Inflammatory macrophage (primary cell): ENCODE measurements at regions not wholly inside any gene's neighbourhood (a gene's known extent, or its start where the extent isn't known, plus 50 kb on each side); places are given as distances from the start of the nearest gene placed in this dataset.
"Not testable (repeated sequence)": the region's sequence is repeated elsewhere in the genome, so short reads cannot be mapped to it uniquely, and the experiment has no call there.

ENCODE experiments used
- DNase-seq, 2 donors: peaks; one replicate each; pipeline ENCODE4 v3.0.0-alpha.2; 2020 to 2022

DNA sequence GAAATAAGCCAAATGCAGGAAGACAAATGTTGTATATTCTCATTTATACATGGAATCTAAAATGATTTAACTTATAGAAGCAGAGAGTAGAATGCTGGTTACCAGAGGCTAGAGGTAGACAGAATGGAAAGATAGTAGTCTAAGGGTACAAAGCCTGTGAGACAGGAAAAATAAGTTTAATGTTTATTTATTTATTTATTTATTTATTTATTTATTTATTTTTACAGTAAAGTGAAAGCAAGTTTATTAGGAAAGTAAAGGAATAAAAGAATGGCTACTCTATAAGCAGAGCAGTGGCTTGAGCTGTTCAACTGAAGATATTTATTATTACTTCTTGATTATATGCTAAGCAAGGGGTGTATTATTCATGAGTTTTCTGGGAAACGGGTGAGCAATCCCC is 203.2 kb downstream of the LAS1L start:
- no peak for DNase-seq

- DNase-seq, result no peak
Observed at GRCh38 chrX:65300104-65300809, 234.3 kb downstream of the LAS1L start.

GRCh38 chrX:65282905-65283304 is 251.7 kb downstream of the LAS1L start:
- not testable (repeated sequence) for DNase-seq

GRCh38 chrX:65273152-65273551 is 261.4 kb downstream of the LAS1L start:
- no peak for DNase-seq

DNA sequence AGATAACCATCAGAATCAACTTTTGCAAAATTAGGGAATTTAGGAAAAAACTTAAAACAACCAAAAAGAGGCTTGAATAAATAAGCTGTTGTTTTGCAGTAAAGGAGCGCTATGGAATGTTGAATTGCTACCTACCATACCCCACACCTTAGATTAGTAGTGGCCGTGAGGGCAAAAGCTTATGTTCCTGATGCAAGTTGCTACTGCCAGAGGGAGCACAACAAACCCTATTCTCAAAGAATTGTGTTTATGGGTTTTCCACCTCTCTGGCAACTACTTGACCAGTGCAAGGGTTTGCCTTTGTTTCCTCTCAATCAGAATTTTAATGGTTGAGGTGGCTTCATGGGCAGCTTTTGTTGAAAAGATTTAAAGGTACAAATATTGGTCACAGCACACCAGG is 268.1 kb downstream of the LAS1L start:
- DNase-seq, result no peak

DNA sequence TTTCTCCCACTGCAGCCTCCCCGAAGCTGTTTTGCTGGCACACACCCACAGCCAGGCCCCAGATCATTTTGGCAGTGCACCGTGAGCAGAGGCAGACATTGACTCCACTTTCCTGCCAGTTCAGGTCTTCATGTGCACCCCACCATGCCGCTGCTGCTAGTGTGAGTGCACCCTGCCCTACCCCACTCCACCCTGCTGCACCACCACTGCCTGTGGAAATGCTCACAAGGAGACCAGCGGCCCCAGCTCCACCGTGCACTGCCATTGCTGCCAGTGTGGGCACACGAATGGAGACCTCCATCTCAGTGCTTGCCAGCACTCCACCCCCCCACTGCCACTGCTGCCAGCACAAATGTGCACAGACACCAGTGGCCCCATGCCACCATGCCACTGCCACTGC is 277.6 kb upstream of the ZC4H2 start:
- DNase-seq, result no peak

- no peak for DNase-seq
Observed at GRCh38 chrX:65241059-65241721, 264.9 kb upstream of the ZC4H2 start.

DNA sequence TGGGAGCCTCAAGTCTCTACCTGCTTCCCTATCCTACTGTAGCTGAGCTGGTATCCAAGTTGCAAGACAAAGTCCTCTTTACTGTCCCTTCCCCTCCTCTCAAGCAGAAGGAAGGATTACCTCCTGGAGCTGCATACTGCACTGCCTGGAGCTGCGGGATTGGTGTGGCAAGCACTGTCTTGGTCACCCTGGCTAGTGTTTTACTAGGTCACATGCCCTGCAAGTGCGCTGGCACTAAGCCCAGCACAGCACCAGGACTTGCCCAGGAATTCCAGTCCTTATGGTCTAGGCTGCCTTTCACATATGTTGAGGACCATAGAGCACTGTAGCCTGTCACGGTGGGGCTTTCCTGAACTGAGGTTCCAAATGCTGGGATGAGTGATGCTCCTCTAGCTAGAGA is 227.3 kb upstream of the ZC4H2 start:
- DNase-seq, result no peak

- no peak for DNase-seq
Observed at GRCh38 chrX:65196758-65197360, 220.6 kb upstream of the ZC4H2 start.

- no peak for DNase-seq
Observed at GRCh38 chrX:65195621-65196020, 219.4 kb upstream of the ZC4H2 start.

- DNase-seq, result no peak
Observed at GRCh38 chrX:65194547-65194946, 218.3 kb upstream of the ZC4H2 start.

DNA sequence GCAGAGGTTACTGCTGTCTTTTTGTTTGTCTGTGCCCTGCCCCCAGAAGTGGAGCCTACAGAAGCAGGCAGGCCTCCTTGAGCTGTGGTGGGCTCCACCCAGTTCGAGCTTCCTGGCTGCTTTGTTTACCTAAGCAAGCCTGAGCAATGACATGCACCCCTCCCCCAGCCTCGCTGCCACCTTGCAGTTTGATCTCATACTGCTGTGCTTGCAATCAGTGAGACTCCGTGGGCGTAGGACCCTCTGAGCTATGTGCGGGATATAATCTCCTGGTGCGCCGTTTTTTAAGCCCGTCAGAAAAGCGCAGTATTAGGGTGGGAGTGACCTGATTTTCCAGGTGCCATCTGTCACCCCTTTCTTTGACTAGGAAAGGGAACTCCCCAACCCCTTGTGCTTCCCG is 187.1 kb upstream of the ZC4H2 start:
- not testable (repeated sequence) for DNase-seq

GRCh38 chrX:65148232-65148631 is 172.0 kb upstream of the ZC4H2 start:
- DNase-seq, result no peak

GRCh38 chrX:65136424-65136823 is 160.2 kb upstream of the ZC4H2 start:
- no peak for DNase-seq

DNA sequence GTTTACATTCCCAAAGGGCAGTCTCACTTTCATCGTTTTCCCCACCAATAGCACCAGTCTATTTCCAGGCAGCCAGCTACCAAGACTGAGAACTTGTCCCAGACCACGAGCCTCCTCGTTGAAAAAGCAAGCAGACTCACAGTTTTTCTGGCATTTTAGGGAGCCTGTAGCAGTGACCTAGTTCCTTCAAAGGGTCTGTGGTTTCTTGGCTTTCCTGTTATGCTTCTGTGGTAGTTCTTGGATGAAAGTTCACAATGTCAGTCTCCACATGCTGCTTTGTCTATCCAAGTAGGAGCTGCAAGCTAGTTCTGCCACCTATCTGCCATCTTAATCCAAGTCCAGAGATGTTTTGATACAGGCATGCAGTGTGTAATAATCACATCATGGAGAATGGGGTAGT is 151.6 kb upstream of the ZC4H2 start:
- no peak for DNase-seq

- no peak for DNase-seq
Observed at GRCh38 chrX:65098851-65099250, 122.6 kb upstream of the ZC4H2 start.

- DNase-seq, result no peak
Observed at GRCh38 chrX:65093658-65094057, 117.4 kb upstream of the ZC4H2 start.

- DNase-seq, result no peak
Observed at GRCh38 chrX:65073233-65073632, 97.0 kb upstream of the ZC4H2 start.

DNA sequence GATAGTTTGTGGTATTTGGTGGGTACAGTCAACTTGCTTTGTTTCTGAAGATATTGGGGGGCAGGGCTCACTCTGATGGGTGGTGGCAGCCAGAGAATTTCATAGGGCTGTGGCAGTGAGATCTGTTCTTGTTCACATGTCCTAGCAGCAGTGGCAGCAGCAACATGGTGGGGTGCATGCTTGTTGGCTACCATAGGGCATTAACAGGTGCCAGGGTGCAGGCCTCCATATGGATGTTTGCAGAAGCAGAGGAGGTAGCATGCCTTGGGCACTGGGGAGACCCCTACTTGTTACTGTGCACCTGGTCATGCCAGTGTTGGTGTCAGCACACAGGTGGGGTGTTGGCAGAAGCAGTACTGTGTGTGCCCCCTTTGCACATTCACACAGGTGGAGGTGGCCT is 96.3 kb upstream of the ZC4H2 start:
- DNase-seq, result no peak

GRCh38 chrX:65058626-65059025 is 82.4 kb upstream of the ZC4H2 start:
- not testable (repeated sequence) for DNase-seq

GRCh38 chrX:65045001-65045400 is 68.8 kb upstream of the ZC4H2 start:
- DNase-seq, result peak; percentile 48 to 54

DNA sequence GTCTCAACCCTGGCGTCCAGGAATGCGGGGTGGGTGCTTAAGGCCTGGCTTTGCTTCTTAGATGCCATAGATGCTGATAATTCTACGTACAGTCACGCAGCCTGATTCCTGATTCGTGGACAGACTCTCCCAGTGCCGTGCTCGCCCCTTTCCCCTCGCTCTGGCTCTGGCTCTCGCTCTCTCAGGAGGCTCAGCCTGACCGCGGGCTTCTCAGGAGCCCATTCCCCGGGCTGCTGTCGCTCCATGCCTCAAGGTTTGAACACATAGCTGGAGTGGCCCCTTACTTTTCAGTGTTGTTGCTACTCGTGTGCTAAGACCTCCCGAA is 59.2 kb upstream of the ZC4H2 start:
- no peak for DNase-seq

DNA sequence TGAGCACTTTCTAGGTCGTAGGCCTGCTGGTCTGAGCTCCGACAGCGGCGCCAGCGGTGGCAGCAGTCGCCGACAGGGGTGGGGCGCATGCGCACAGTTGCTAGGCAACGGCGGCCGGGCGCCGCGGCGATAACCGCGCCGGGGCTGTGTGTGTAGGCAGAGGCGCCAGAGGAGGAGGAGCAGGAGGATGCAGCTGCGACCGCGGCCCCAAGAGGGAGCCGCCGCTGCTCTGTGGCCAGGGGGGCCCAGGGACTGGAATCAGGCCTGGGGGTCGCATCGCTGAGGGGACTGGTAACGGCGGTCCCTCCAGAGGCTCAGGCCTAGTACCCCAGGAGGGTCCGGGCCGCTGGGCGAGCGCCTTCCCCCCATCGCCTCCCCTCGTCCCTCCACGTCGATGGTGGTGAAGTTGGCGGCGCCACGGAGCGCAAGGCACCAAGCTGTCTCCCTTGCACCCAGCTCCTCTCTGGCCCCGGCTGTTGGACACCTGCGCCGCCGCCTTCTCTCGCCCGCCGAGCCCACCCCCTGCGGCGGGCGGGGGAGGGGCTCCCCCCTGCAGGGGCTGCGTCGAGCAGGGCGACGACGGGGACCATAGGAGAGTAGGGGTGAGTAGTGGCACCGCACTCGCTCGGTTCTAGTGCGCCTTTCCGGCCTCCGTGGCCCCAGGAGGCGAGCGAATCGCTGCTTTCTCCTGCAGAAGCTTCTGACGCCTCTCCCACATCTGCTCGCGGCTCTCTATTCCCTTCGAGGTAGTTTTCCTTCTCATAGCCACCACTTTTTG is 58.6 kb upstream of the ZC4H2 start, which contains the start of gene ZC3H12B:
Gene ZC3H12B, plus strand, starts transcription at position 159 of the 778 bp plus-strand sequence.
- DNase-seq, result peak; percentile 14 to 62
